Mammary epithelial cell (primary cell): ENCODE measurements at regions not wholly inside any gene's neighbourhood (a gene's known extent, or its start where the extent isn't known, plus 50 kb on each side); places are given as distances from the start of the nearest gene placed in this dataset.

Source experiments
- CTCF ChIP-seq, 2 donors: IDR thresholded peaks in 1 of 2; conservative IDR thresholded peaks in 1 of 2; 2 replicates each; pipeline ENCODE4 v1.5.1; 2011 to 2012; ENCODE audit warnings: inconsistent platforms in 2 of 2, low read length in 2 of 2, mild to moderate bottlenecking in 2 of 2, control low read depth in 1 of 2, low read depth in 1 of 2; ENCODE audit not compliant: insufficient read depth in 1 of 2; ENCODE audit errors: extremely low read depth in 1 of 2
- EZH2 ChIP-seq: IDR thresholded peaks from 2 replicates; pipeline ENCODE4 v1.6.1; 2012; ENCODE audit warnings: low read length, inconsistent platforms, borderline replicate concordance

DNA sequence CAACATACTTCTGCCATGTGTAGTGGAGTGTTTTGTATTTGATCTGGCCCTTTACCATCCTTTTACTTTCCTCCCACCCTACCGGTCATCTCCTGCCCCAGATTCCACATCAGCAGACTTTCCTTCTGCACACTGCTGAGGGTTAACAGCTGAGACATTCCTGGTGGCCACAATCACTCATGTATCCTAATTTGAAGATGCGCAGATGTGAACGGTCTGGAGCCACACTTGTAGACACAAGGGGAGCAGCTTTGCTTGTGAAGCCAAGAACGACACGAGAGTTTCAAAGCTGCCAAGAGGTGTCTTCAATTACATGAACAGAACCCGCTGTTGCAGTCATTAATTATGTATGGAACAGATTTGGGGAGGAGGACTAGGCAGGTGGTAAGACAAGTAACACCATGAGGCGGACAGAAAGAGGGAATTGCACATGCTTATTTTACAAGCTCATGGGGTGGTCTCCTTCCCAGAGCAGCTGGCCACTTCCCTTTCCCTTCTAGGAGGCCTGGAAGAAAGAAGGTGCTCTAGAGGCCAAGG lies 260.7 kb upstream of the KLHL29 start:
- TF ChIP-seq CTCF (conservative IDR thresholded peaks at IDR 0.05 in 1 of 2, IDR thresholded peaks at IDR 0.05 in 1 of 2; ENCODE audit: extremely low read depth in 1 of 2, insufficient read depth in 1 of 2, low read depth in 1 of 2, low read length in 2 of 2) (no peak), EZH2 (no peak)
